Left ventricle myocardium inferior (tissue), 1 donor: ENCODE measurements at regions not wholly inside any gene's neighbourhood (a gene's known extent, or its start where the extent isn't known, plus 50 kb on each side); places are given as distances from the start of the nearest gene placed in this dataset.

ENCODE experiments used
- DNase-seq: peaks from one replicate; pipeline ENCODE4 v3.0.0-alpha.2; 2020
- H3K27ac ChIP-seq: fragments of 200-600 bp; replicated peaks from 2 replicates; pipeline ENCODE4 v1.8.0; 2021
- H3K27me3 ChIP-seq: fragments of 200-600 bp; 2 replicates; pipeline ENCODE4 v1.8.0; 2021; ENCODE audit warnings: low read depth
- H3K36me3 ChIP-seq: fragments of 200-600 bp; 2 replicates; pipeline ENCODE4 v1.8.0; 2021
- H3K4me1 ChIP-seq: fragments of 200-600 bp; 2 replicates; pipeline ENCODE4 v1.8.0; 2021
- H3K4me3 ChIP-seq: fragments of 200-600 bp; 2 replicates; pipeline ENCODE4 v1.8.0; 2021; ENCODE audit warnings: mild to moderate bottlenecking, moderate library complexity
- H3K9me3 ChIP-seq: fragments of 200-600 bp; replicated peaks from 2 replicates; pipeline ENCODE4 v1.8.0; 2021
- intact Hi-C: fragments of 100-400 bp; cut with micrococcal nuclease; formaldehyde crosslinking; loops from one replicate; pipeline ENCODE4 v1.11.0; 2022
- TF ChIP-seq, protein P1 (sequence below): fragments of 200-600 bp; IDR thresholded peaks from 2 replicates; pipeline ENCODE4 v1.8.0; 2021; ENCODE audit warnings: antibody characterized with exemption, mild to moderate bottlenecking, borderline replicate concordance
- donor health status: DM: no; HTN: yes; CAD: no; lungs with severe emphysema.

DNA sequence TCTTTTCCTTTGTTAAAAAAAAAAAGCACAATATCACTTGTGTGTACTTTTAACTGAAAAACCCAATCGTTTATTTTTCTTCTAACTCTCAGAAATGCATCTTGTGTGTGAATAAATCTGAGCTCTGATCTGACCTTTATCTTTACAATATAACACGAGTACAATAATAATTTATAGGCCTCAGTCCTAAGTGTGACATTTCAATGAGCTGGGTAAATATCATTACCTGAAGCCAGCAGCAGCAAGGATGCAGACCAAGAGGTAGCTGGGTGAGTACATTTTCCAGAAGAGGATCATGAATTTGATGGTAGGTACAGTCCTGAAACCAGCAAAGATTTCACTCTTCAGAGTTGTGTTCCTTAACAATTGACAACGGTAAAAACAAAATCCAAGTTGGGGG, 264.0 kb upstream of the KIF2A start:
- intact Hi-C loops, result no loop called here
- no peaks in the 10 kb centered on the region for H3K4me1 ChIP-seq

DNA sequence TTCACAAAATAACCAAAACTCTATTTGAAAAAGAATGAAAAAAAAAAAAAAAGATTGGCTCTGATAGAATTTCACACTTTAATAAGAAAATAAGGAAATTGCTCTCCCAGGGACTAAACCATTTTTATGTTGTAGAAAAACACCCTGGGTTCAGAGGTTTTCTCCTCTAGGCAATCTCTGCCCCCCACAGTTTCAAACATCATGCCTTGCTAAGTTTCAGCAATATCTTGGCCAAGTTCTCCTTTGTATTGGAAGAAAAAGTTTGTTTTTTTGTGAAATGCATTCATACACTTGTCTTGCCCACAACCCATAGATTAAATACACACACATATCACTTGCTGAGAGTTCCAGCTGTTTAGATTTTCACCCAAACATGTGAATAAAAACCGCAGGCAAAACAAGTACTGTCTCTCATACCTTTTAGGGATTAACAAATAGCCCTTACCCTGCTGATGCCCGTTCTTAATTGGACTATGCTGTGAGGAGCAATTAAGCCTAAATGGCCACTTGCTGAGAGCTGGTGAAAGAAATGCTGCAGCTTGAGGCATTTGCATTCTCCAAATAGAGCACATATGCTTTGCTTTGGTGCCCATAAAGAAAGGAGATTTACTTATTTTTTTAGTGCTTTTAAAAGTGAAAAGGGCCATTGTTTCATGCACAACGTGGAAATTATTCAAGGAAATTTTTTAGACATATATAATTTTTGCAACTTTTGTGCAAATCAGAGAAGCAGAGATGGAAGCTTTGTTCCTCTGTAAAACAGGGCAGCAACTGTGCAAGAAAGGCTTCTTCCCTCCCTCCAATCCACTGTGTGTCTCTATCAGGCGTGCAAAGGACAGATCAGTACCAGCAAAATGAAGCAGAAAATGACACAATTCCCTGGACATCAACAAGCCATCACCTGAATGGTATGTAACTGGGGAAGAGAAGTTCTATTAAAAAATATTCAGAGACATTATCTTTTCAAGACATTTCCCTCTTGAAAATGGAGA, 262.4 kb upstream of the KIF2A start:
- DNase-seq, result no peak
- H3K4me1 ChIP-seq, result no peaks in the 10 kb centered on the region
- peaks cover 24% of the 10 kb centered on the region for H3K27me3 ChIP-seq
- H3K4me3 ChIP-seq, result no peak overlapping the region
- H3K36me3 ChIP-seq, result no peaks in the 10 kb centered on the region
- H3K27ac ChIP-seq, result no peak overlapping the region
- intact Hi-C loops, result no loop called here
- TF ChIP-seq, protein P1, sequence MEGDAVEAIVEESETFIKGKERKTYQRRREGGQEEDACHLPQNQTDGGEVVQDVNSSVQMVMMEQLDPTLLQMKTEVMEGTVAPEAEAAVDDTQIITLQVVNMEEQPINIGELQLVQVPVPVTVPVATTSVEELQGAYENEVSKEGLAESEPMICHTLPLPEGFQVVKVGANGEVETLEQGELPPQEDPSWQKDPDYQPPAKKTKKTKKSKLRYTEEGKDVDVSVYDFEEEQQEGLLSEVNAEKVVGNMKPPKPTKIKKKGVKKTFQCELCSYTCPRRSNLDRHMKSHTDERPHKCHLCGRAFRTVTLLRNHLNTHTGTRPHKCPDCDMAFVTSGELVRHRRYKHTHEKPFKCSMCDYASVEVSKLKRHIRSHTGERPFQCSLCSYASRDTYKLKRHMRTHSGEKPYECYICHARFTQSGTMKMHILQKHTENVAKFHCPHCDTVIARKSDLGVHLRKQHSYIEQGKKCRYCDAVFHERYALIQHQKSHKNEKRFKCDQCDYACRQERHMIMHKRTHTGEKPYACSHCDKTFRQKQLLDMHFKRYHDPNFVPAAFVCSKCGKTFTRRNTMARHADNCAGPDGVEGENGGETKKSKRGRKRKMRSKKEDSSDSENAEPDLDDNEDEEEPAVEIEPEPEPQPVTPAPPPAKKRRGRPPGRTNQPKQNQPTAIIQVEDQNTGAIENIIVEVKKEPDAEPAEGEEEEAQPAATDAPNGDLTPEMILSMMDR, result no peak
- peaks cover 32% of the 10 kb centered on the region for H3K9me3 ChIP-seq

More for the DNA sequence above, 264.0 kb upstream of the KIF2A start:
- Histone ChIP-seq H3K36me3 (no peaks in the 10 kb centered on the region), H3K27me3 (peaks cover 38% of the 10 kb centered on the region), H3K9me3 (peaks cover 20% of the 10 kb centered on the region), H3K4me3 (no peak overlapping the region), H3K27ac (no peak overlapping the region)
- DNase-seq, result no peak
- TF ChIP-seq, protein P1, result no peak

DNA sequence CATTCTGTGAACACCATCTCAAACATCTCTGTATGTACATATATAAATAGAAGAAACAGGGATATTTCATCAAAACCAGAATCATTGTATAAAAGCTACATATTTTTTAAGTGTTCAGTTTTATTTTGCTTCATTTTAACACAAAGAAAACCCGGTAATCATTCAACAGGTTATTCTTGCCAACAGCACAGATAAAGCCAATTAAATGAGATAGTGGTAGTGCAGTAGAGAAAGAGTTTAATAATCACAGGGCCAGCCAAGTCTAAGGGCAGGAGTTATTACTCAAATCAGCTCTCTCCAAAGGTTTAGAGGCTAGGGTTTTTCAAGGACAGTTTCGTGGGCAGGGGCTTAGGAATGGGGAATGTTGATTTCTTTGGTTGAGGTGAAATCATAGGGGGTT, 261.0 kb upstream of the KIF2A start:
- Histone ChIP-seq H3K4me3 (no peak overlapping the region), H3K36me3 (no peaks in the 10 kb centered on the region), H3K27me3 (peaks cover 15% of the 10 kb centered on the region), H3K27ac (no peak overlapping the region), H3K4me1 (no peaks in the 10 kb centered on the region), H3K9me3 (peaks cover 32% of the 10 kb centered on the region)
- intact Hi-C loops, result no loop called here
- TF ChIP-seq, protein P1, result no peak
- DNase-seq, result no peak

DNA sequence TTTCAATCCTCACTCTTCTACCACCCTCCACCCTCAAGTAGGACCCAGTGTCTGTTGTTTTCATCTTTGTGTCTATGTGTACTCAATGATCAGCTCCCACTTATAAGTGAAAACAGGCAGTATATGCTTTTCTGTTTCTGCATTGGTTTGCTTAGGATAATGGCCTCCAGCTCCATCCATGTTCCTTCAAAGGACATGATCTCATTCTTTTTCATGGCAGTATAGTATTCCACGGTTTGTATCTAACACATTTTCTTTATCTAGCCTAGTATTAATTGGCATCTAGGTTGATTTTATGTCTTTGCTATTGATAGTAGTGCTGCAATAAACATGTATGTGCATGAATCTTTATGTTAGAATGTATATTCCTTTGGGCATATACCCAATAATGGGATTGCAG, 259.8 kb upstream of the KIF2A start:
- peaks cover 32% of the 10 kb centered on the region for H3K9me3 ChIP-seq
- H3K4me3 ChIP-seq, result no peak overlapping the region
- H3K27ac ChIP-seq, result no peak overlapping the region
- intact Hi-C loops, result no loop called here
- H3K4me1 ChIP-seq, result no peaks in the 10 kb centered on the region
- H3K27me3 ChIP-seq, result peaks cover 4% of the 10 kb centered on the region
- H3K36me3 ChIP-seq, result no peaks in the 10 kb centered on the region
- no peak for DNase-seq
- TF ChIP-seq, protein P1, result no peak

DNA sequence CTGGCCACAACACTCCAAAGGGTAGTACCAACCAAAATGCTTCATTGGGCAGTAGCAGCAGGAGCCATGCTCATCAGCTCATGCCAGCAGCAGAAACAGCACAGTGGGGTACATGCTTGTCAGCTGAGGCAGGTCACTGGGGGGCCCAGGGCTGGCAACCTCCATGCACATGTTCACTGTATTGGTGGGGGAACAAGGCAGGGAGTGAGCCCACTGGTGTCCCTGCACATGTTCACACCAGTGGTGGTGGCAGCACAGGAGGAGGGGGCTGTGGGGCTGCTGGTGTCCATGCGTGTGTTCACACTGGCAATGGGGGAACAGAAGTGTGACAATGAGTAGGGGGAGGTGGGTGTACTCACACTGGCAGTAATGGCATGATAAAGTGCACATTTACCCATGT, 254.3 kb upstream of the KIF2A start:
- intact Hi-C loops, result no loop called here
- no peak for DNase-seq
- no peak overlapping the region for H3K4me3 ChIP-seq
- no peaks in the 10 kb centered on the region for H3K4me1 ChIP-seq
- H3K27ac ChIP-seq, result no peak overlapping the region
- TF ChIP-seq, protein P1, result no peak
- H3K36me3 ChIP-seq, result no peaks in the 10 kb centered on the region
- H3K27me3 ChIP-seq, result no peaks in the 10 kb centered on the region
- peaks cover 19% of the 10 kb centered on the region for H3K9me3 ChIP-seq
